GM19238 (cell line): ENCODE measurements at regions not wholly inside any gene's neighbourhood (a gene's known extent, or its start where the extent isn't known, plus 50 kb on each side); places are given as distances from the start of the nearest gene placed in this dataset.
A peak's percentile ranks its signal among the peaks of the same experiment; 100 is the strongest.
"Not testable (repeated sequence)": the region's sequence is repeated elsewhere in the genome, so short reads cannot be mapped to it uniquely, and the experiment has no call there.

Source experiments
- DNase-seq: peaks from one replicate; pipeline ENCODE4 v3.0.0; 2011; ENCODE audit warnings: low spot score; ENCODE audit not compliant: insufficient read length

DNA sequence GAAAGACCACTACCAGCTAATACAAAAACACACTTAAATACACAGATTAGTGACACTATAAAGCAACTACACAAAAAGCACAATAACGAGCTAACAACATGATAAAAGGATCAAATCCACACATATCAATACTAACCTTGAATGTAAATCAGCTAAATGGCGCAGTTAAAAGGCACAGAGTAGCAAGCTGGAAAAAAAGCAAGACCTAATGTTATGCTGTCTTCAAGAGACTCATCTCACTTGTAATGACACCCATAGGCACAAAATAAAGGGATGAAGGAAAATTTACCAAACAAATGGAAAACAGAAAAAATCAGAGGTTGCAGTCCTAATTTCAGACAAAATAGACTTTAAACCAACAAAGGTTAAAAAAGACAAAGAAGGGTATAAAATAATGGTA, 86.3 kb downstream of the NUS1 start:
- no peak for DNase-seq

DNA sequence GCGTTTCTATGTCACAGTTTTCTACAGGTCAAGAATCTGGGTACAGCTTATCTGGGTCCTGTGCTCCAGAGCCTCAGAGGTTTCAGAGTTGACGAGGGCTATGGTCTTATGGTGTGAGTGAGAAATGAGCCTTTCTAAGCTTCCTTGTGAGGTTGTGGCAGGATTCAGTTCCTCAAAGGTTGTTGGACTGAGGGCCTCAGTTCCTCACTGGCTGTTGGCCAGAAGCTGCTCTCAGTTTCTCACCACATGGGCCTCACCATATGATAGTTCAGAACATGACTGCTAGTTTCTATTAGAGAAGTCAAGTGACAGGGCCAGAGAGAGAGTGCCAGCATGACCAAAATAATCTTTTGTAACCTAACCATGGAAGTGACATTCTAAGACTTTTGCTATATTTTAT, 96.1 kb downstream of the NUS1 start:
- peak; percentile 17 for DNase-seq

DNA sequence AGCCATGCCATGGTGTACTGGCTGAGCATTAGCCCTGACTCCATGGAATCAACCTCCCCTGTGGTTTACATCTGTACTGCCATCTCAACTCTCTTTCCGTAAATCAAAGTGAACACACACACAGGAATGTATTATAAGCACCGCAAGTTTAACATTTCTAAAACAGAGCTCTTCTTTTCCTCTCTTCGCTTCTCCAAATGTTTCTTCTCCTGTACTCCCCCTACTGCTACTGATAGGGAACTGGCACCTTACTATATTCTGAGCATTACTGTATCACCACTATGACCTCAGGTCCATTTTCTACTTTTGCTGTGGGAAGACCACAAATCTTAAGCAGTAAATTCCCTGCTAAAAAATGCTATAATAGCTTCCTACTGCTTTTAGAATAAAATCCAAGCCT, 101.2 kb downstream of the NUS1 start:
- DNase-seq = no peak

DNA sequence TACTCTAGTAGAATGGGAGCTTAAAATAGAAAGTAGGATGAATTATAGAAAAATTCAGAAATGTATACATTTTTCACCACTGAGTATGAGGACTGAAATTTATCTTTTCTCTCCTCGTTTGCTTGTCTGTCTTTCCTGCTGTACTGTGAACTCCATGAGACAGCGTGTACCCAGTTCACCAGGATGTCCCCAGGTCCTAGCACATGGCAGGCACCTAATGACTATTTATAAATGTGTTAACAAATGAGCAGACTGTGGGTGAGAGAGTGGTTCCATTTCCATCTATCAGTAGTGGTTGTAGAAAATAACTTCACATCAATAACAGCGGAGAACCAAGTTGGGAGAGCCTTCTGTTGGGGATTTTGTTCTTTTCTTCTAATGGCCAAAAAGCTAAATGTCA, 106.3 kb downstream of the NUS1 start:
- DNase-seq = no peak

DNA sequence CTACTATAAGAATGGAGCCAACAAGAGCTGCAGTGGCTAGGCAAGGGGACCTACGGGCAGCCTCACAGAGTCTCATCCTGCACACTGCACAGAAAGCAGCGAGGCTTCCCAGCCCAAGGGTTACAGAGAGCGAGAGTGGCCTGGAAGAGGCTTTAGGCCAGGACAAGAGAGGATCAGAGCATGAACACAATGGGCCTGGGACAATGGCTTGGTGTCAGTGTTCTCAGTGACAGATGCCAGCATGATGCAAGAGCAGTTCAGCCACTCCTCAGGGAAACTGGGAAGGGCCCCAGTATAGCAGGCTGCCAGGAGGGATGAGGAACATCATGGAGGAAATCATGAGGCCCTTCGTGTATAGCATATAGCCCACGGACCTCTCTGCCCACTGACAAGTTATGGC, 108.0 kb downstream of the NUS1 start:
- no peak for DNase-seq

DNA sequence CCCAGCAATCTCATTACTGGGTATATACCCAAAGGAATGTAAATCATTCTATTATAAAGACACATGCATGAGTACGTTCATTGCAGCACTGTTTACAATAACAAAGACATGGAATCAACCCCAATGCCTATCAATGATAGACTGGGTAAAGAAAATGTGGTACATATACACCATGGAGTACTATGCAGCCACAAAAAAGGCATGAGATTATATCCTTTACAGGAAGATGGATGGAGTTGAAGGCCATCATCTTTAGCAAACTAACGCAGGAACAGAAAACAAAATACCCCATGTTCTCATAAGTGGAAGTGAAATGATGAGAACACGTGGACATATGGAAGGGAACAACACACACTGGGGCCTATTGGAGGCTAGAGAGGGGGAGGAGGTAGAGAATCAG, 115.7 kb downstream of the NUS1 start:
- no peak for DNase-seq

DNA sequence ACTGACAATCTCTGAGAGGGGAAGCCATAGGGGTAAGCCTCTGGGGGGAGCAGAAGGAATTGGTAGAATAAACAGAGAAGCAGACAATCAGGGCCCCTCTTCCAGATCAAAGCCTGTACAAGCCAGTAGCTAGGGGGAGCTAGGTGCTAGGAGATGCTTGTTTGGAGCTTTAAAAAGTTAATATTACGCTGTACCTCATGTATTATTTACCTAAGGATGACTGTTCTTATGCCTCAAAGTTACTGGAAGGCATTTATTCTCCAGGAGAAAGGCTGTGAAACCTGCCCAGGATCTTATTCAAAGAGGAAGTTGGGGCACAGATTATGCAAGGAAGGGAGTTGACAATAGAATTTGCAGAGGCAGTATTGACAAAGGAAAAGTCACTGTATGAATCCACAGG, 111.8 kb upstream of the SLC35F1 start:
- no peak for DNase-seq

DNA sequence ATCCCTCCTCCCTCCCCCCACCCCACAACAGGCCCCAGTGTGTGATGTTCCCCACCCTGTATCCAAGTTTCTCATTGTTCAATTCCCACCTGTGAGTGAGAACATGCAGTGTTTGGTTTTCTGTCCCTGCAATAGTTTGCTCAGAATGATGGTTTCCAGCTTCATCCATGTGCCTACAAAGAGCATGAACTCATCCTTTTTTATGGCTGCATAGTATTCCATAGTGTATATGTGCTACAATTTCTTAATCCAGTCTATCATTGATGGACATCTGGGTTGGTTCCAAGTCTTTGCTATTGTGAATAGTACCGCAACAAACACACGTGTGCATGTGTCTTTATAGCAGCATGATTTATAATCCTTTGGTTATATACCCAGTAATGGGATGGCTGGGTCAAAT, 108.2 kb upstream of the SLC35F1 start:
- not testable (repeated sequence) for DNase-seq

DNA sequence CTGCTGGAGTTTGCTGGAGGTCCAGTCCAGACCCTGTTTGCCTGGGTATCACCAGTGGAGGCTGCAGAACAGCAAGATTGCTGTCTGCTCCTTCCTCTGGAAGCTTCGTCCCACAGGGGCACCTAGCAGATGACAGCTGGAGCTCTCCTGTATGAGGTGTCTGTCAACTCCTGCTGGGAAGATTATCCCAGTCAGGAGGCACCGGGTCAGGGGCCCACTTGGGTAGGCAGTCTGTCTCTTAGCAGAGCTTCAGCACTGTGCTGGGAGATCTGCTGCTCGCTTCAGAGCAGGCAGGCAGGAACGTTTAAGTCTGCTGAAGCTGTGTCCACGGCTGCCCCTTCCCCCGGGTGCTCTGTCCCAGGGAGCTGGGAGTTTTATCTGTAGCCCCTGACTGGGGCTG, 96.8 kb upstream of the SLC35F1 start:
- DNase-seq = no peak

DNA sequence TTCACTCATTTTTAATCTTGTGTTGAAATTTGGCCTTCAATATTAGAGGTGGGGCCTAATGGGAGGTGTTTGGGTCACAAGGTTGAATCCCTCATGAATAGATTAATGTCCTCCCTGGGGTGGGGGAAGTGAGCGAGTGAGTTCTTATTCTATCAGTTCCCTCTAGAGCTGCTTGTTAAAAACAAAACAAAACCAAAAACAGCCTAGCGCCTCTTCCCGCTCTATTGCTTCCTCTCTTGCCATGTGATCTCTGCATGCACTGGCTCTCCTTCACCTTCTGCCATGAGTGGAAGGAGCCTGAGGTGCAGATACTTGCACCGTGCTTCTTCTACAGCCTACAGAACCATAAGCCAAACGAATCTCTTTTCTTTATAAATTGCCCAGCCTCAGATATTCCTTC, 89.6 kb upstream of the SLC35F1 start:
- no peak for DNase-seq

DNA sequence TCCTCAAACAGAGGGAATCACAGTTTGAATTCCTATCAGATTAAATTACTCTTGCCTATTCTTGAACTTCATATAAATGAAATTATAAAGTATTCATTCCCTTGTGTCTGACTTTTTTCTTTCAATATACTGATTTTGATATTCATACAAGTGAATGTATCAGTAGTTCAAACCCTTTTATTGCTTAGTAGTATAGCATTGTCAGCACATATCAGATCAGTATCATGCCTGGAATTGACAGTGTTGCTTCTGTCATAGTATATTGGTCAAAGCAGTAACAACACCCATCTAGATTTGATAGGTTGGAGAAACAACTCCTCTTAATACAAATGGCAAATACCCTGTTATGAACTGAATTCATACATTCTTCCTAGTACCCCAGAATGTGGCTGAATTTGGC, 89.1 kb upstream of the SLC35F1 start:
- DNase-seq = no peak

DNA sequence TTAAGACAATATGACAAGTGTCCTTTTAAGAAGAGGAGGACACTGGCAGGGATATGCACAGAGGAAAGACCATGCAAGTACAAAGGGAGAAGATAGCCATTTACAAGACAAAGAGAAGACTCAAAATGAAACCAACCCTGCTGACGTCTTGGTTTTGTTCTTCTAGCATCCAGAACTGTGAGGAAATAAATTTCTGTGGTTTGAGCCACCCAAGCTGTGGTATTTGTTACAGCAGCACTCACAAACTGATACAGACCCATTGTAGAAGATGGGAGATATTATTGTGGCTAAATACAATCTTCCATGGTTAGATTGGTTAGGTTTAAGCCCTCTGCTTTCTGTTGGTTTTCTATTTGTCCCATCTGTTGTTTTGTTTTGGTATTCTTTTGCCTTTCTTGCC, 88.6 kb upstream of the SLC35F1 start:
- DNase-seq = no peak

DNA sequence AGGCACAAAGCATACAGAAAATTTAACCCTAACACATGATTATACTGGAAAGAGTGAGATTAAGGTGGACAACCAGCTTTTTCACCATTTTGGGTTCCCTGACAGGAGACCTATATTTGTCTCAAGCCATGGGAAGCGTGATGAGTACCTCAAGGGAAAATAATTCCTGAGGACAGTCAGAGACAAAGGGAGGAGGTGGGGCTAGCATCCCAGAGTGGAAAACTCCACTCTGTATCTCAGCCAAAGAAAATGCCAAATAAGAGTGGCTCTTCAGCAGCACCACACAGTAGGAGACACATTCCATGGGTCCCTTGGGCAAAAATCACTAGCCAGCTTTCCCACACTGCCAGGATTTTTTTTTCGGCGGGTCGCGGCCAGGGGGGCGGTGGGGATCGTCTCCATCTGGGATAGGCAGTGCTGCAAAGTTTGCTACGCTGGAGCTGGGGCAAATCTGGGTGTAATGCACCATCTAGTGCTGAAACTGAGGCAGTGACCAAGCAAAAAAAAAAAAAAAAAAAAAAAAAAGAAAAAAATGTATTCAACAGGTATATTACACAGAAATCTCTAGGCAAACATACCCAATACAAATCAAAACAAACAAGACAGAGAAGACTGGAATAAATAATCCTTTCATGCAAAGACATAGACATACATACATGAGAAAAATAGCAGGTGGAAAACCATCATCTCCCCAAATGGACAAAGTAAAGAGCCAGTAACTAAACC, 77.3 kb upstream of the SLC35F1 start:
- no peak for DNase-seq

DNA sequence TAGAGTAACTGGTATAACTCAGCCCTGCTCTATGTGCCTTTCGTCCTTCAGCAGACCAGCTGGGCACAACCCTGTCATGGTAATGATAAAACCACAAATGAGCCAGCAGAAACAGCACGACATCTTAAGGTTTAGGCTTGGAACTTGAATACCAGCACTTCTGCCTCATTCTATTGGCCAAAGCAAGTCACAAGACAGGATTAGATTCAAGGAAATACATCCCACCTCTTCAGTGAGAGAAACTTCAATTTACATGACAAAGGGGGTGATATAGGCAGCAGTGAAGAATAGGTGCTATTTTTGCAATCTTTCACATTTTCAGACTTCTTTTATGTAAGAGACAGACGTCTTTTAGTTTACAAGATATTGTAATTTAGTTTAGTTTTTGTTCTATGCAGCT, 69.8 kb upstream of the SLC35F1 start:
- no peak for DNase-seq

DNA sequence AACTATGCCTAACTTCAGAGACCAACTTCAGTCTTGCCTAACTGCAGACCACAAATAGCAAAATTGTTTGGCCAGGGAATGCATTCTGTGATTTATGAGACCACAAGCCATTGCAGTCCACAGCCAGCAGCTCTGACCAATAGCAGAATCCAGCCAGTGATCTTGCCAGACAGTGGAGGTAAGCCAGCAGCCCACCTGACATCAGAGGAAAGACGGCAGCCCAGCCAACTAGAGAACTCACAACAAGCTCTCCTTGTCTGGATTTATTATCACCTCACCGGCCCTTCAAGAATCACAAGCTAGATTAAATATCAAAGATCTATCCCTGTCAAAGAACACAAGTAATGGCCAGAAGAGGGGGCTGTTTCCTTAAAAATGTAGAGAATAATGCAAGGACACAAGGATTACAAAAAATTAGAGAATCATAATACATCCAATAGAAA, 66.5 kb upstream of the SLC35F1 start:
- no peak for DNase-seq

DNA sequence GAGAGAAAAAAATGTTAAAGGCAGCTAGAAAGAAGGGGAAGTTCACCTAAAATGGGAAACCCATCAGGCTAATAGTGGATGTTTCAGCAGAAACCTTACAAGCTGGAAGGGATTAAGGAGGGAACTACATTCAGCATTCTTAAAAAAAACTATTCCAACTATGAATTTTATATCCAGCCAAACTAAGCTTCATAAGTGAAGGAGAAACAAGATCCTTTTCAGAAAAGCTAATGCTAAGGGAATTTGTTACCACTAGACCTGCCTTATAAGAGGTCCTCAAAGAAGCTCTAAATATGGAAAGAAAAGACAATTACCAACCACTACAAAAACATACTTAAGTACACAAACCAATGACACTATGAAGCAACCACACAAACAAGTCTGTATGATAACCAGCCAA, 59.2 kb upstream of the SLC35F1 start:
- DNase-seq = no peak

DNA sequence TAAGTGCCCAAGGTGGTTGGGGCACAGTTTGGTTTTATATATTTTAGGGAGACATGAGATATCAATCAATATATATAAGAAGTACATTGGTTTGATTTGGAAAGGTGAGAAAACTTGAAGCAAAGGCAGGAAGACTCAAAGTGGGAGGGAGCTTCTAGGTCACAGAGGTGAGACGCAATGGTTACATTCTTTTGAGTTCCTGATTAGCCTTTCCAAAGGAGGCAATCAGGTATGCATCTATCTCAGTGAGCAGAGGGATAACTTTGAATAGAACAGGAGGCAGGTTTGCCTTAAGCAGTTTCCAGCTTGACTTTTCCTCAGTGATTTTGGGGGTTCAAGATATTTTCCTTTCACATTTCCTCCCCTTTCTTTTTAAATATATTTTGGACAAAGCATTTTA, 58.0 kb upstream of the SLC35F1 start:
- no peak for DNase-seq
